Right cardiac atrium (tissue), 5 donors: ENCODE measurements at regions not wholly inside any gene's neighbourhood (a gene's known extent, or its start where the extent isn't known, plus 50 kb on each side); places are given as distances from the start of the nearest gene placed in this dataset.

Experiments used
- ATAC-seq, 2 donors: fragments of 200-7000 bp; cut with Tn5 transposase; one replicate each; pipeline versions ENCODE4 v1.8.0 to v1.9.1; 2020; ENCODE audit warnings: moderate library complexity in 2 of 2, mild to moderate bottlenecking in 1 of 2
- DNase-seq, 3 donors: peaks; one replicate each; pipeline ENCODE4 v3.0.0-alpha.2; 2020
- H3K27ac ChIP-seq: one replicate; pipeline ENCODE4 v1.5.1; 2013; ENCODE audit warnings: mild to moderate bottlenecking, low read length, control low read depth, moderate library complexity
- H3K27me3 ChIP-seq: one replicate; pipeline ENCODE4 v1.6.1; 2013; ENCODE audit not compliant: control insufficient read depth, insufficient read depth
- H3K4me1 ChIP-seq: one replicate; pipeline ENCODE4 v1.6.1; 2013; ENCODE audit warnings: low read length; ENCODE audit not compliant: control insufficient read depth, insufficient read depth
- H3K4me3 ChIP-seq: one replicate; pipeline ENCODE4 v1.5.1; 2013; ENCODE audit warnings: low read length, control low read depth
- H3K9me3 ChIP-seq: one replicate; pipeline ENCODE4 v1.6.1; 2013; ENCODE audit warnings: low read length; ENCODE audit not compliant: control insufficient read depth
- WGBS: extraction: QIAGEN DNeasy Blood & Tissue Kit; methylation state at CpG from one replicate; pipeline ENCODE4 v1.1.7; 2013; 5-methylcytosine and 5-hydroxymethylcytosine counted together
- intact Hi-C, 4 donors: fragments of 100-400 bp; cut with DNase I; formaldehyde crosslinking; loops; one replicate each; pipeline versions ENCODE4 v1.11.0 to v1.14.0; 2022 to 2023
- donor health status: healthy with polysubstance abuse.
- donor health status: DM: no; HTN: yes; CAD: no.
- donor health status: DM: no; HTN: no; CAD: no.
- donor health status: DM: no; HTN: yes; CAD: no; lungs with severe emphysema.
- donor health status: DM: yes; HTN: yes; CAD: no.

DNA sequence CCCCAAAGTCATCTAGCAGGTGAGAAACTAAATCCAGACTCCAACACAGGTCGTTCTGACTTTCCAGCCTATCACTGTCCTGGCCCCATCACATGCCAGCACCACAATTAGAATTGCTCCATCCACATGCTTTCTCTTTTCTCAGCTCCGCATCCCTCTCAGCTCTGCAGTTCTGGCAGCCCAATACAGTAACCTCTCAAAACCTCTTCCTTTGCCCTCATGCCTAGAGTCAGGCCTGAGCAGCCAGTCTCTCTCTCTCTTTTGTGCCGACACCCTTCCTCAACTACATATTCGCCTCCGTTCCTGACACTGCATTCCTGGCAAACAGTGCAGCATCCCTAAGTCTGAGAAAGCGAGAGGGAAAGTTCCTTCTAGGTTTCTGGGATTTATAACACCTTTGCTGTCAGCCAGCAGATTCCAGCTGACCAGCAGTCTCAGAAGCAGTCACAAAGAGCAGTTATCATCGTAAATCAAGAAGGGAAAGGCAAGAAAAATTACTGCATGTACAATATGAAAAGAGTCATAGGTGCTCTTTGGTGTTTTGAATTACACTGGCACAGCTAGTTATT, 258.0 kb downstream of the FAT3 start:
- no peaks in the 10 kb centered on the region for H3K4me1 ChIP-seq
- H3K27me3 ChIP-seq = no peaks in the 10 kb centered on the region
- DNase-seq (no peak), ATAC-seq (no peak)
- H3K4me3 ChIP-seq = no peak overlapping the region
- WGBS = 64% methylated on average over 7 of the region's 7 CpGs
- no peak overlapping the region for H3K27ac ChIP-seq
- H3K9me3 ChIP-seq = no peaks in the 10 kb centered on the region
- intact Hi-C loops = no loop called here

DNA sequence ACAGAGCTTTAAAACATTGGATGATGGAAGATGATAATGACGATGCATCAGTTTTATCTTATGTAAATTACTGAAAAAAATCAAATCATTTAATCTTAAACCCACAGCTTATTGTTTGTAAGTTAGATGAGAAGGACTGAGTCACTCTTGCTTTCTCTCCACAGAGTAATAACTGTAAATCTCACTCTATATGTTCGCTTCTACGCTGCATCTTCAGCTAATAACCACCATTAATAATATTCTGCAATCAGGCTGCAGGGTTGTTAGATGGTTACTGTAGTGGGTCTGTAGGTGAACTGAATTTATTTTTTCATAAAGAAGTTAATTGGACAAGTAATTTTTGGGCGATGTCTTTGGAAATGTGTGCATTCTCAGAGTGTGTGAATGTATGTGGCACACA, 260.0 kb downstream of the FAT3 start:
- intact Hi-C loops = no loop called here
- no peak for DNase-seq
- ATAC-seq = no peak
- Histone ChIP-seq H3K9me3 (no peaks in the 10 kb centered on the region), H3K27me3 (no peaks in the 10 kb centered on the region), H3K4me1 (no peaks in the 10 kb centered on the region), H3K27ac (no peak overlapping the region), H3K4me3 (no peak overlapping the region)
- WGBS = 91% methylated on average over 4 of the region's 4 CpGs

DNA sequence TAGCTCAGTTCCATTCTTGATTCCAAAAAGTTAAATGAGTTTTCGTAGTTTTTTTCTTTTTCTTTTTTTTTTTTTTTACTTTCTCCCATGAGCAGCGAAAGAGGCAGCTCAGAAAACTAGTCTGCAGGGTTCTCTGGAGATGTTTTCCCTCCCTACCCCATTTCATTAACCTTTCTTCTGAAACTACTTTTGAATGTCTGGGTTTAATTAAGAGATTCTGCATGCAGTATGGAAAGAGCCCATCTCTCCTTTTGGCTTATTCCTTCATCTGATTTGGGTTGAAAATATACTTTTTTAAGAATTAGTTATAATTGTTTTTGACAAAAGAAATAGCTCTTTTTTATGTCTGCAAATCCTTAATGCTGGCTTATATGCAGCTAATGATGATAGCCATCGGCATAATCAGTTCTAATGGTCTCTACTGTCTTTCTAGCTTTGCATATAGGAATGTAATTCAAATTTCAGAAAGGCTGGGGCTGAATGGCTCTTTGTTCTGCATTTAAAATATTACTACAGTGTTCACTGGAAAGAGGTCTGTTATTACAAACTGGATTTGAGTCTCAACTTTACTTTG, 265.3 kb downstream of the FAT3 start:
- WGBS = 79% methylated on average over 3 of the region's 3 CpGs
- no peak for ATAC-seq
- Histone ChIP-seq H3K4me1 (no peaks in the 10 kb centered on the region), H3K27ac (no peak overlapping the region), H3K9me3 (no peaks in the 10 kb centered on the region), H3K27me3 (no peaks in the 10 kb centered on the region), H3K4me3 (no peak overlapping the region)
- no peak for DNase-seq
- intact Hi-C loops = no loop called here

DNA sequence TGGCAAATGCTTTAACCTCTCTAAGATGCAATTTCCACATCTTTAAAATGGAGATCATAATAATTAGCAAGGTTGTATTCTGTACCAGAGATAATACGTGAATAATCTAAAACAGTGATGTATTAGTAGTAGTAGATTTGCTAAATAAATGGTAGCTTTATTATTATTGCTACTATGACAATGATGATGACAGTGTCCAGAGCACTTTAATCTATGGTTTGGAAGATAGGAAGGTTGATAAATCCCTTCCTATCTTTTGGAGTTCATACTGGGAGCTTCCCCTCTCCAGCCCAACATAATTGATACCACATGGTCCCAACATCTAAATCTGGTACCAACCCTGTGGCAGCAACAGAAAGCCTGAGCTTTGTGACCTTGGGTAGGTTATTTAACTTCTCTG, 267.8 kb downstream of the FAT3 start:
- Histone ChIP-seq H3K4me3 (no peak overlapping the region), H3K9me3 (no peaks in the 10 kb centered on the region), H3K27ac (no peak overlapping the region), H3K4me1 (no peaks in the 10 kb centered on the region), H3K27me3 (no peaks in the 10 kb centered on the region)
- DNase-seq (no peak), ATAC-seq (no peak)
- WGBS = 80% methylated on average over 1 of the region's 1 CpG
- intact Hi-C loops = no loop called here

DNA sequence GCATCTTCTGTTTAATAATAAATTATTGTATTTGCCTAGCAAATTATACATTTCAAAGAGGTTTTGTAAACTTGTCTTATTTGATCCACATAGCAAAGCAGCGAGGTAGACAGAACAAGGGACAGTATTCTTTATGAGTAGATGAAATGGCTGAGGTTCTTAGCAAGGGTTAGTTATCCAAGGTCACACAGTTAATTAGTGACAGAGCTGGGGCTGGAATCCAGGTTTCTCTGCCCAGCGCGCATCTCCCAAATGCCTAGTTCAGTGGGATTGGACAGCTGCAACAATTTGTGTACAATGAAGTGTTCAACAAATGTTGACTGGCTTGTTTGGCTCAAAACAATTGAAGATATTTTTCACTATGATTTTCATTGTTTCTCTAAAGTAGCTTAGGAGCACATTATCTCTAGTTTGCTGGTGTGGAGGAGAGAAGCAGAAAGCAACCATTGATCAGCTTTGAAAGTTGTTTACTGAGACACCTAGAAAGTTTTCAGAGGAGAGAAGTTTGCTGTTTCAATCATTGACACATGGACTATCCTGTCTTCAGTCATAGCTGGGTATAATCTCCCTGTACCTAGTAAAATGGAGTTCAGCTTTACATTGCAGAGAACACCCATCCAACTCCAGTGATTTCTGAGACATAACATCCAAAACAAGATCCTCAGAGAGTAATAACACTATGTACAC, 270.6 kb downstream of the FAT3 start:
- H3K27ac ChIP-seq = no peak overlapping the region
- intact Hi-C loops = no loop called here
- ATAC-seq = no peak
- H3K27me3 ChIP-seq = no peaks in the 10 kb centered on the region
- no peaks in the 10 kb centered on the region for H3K9me3 ChIP-seq
- no peak overlapping the region for H3K4me3 ChIP-seq
- H3K4me1 ChIP-seq = no peaks in the 10 kb centered on the region
- 78% methylated on average over 3 of the region's 3 CpGs for WGBS
- DNase-seq = no peak

DNA sequence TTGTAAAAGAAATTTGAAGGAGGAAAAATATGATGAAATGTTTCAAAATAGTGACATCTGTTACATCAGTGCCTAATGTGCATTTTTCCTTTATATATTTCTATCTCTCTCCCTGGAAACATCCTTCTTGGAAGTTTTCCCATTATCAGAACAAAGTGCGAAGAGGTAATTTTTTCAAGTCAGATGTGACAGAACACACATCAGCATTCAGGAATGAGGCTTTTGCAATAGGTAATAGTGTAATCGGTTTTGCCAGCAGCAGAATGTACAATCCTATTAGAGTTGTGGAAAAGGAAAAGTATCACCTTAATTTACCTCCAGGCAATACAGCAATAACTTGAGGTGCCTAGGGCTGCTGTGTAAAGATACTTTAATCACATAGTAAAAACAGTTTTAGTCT, 275.8 kb downstream of the FAT3 start:
- H3K9me3 ChIP-seq = no peaks in the 10 kb centered on the region
- H3K27ac ChIP-seq = no peak overlapping the region
- intact Hi-C loops = no loop called here
- no peaks in the 10 kb centered on the region for H3K4me1 ChIP-seq
- WGBS = 82% methylated on average over 2 of the region's 2 CpGs
- H3K27me3 ChIP-seq = no peaks in the 10 kb centered on the region
- DNase-seq = no peak
- H3K4me3 ChIP-seq = no peak overlapping the region
- ATAC-seq = no peak

DNA sequence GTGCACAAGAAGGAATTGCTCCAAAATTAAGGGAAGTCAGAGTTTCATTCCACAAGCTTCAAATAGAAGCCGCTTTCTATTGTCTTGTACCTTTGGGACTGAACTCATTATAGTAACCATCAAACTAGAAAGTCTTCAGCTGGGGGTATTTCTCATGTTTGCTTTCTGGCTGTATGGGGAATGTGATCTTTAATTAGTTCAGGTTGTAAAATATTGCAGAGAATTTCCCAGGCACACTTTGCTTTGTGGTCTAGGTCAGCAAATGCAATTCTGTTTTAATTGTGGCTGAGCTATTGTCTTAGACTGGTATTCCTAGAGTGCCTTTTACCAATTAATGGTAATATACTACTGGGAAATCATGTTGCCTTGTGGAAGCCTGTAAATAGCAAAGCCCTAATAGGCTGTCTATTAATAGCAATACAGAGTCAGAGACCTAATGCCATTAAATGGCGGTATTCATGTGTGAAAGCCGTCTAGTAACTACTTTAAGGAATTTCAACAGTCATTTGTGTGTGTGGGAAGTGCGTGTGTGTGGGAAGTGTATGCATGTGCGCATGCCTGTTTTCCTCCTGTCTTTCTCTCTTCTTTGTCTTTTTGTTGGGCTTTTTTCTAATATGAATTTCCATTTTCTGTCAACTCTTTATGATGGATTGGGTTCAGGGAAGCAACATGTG, 276.6 kb downstream of the FAT3 start:
- Histone ChIP-seq H3K4me3 (no peak overlapping the region), H3K4me1 (no peaks in the 10 kb centered on the region), H3K27me3 (no peaks in the 10 kb centered on the region), H3K27ac (no peak overlapping the region), H3K9me3 (no peaks in the 10 kb centered on the region)
- DNase-seq (no peak), ATAC-seq (no peak)
- 85% methylated on average over 5 of the region's 5 CpGs for WGBS
- intact Hi-C loops = no loop called here

DNA sequence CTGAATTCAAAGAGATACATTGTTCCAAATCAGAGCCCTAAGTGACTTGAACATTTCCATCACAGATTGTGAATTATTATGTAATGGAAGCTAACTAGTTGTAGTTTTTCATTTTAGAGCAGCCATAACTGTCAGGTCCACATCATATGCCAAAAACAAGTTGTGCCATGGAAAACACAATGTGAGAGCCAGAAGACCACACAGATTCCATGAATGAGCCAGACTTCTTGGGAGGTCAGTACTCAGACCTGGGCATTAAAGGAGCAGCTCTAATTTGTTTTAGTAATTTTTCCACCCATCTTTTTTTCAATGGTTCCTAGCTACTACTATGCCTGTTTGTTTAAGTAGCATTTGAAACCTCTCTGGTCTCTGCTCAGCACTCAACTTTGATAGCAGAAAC, 279.4 kb downstream of the FAT3 start:
- Histone ChIP-seq H3K9me3 (no peaks in the 10 kb centered on the region), H3K27ac (no peak overlapping the region), H3K4me3 (no peak overlapping the region), H3K27me3 (no peaks in the 10 kb centered on the region), H3K4me1 (no peaks in the 10 kb centered on the region)
- no peak for ATAC-seq
- intact Hi-C loops = no loop called here
- no peak for DNase-seq

DNA sequence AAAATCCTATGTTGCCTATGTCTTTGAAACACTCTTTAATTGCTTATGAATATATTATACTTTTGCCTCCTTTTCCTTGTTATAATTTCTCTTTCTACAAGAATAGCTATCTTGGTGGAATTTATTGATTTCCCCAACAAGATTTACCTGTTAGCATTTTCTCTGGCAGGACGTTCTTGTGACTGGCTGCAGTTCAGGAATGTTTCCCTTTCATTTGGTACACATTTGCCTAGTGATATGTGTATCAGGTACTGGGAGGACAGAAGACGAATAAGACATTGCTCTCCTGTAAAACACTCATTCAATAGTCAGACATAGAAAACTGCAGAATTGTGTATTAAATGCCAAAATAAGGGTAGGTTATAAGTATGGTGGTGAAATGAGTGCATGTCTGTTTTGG, 279.9 kb downstream of the FAT3 start:
- ATAC-seq = no peak
- H3K9me3 ChIP-seq = no peaks in the 10 kb centered on the region
- H3K4me3 ChIP-seq = no peak overlapping the region
- no peak overlapping the region for H3K27ac ChIP-seq
- DNase-seq = no peak
- H3K4me1 ChIP-seq = no peaks in the 10 kb centered on the region
- intact Hi-C loops = no loop called here
- WGBS = 68% methylated on average over 2 of the region's 2 CpGs
- no peaks in the 10 kb centered on the region for H3K27me3 ChIP-seq

DNA sequence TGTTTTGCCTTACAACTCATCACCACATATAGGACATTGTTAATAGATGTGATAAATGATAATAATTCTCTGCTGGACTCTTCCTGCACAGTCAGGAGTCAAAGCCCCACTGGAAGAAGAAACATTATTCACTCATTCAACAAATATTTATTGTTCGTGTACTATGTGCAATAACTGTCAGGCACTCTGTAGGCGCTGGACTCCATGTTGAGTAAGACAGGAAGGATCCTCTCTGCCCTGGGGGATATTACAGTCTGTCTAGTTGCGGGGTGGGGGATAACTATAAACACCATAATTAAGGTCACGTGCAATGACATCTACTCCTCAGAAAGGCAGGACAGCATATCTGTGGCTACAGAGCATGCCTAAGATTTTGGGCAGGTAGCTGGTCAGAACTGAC, 281.1 kb downstream of the FAT3 start:
- intact Hi-C loops = no loop called here
- no peaks in the 10 kb centered on the region for H3K27me3 ChIP-seq
- no peak overlapping the region for H3K27ac ChIP-seq
- no peak overlapping the region for H3K4me3 ChIP-seq
- no peaks in the 10 kb centered on the region for H3K4me1 ChIP-seq
- DNase-seq = no peak
- no peak for ATAC-seq
- H3K9me3 ChIP-seq = no peaks in the 10 kb centered on the region
- WGBS = 85% methylated on average over 4 of the region's 4 CpGs

DNA sequence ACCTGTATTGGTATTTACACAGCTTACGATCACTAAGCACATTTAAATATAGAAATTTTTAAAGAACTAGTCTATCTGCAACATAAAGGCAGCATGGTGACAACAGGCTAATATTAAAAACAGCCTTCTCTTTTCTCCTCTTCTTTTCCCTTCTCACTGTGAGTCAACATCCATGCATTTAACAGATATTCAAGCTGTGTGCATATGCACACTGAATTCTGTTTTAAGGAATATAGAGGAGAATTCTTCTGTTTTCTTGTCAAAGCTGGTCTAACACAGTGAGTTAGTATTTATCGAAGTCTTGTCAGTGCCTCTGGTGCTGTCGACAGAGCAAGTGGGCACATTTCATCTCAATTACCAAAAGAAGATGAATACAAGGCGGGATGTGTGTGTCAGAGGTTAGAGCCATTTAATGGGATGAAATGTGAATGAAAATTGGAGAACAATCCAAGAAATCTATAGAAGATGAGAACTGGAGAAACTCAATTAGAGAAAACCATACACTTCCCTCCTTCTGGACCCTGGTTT, 282.3 kb downstream of the FAT3 start:
- H3K27me3 ChIP-seq = no peaks in the 10 kb centered on the region
- no peak for ATAC-seq
- H3K9me3 ChIP-seq = no peaks in the 10 kb centered on the region
- no peak overlapping the region for H3K27ac ChIP-seq
- WGBS = 76% methylated on average over 4 of the region's 4 CpGs
- H3K4me3 ChIP-seq = no peak overlapping the region
- intact Hi-C loops = no loop called here
- no peak for DNase-seq
- H3K4me1 ChIP-seq = no peaks in the 10 kb centered on the region
